Body of pancreas (tissue), 4 donors: ENCODE measurements at regions not wholly inside any gene's neighbourhood (a gene's known extent, or its start where the extent isn't known, plus 50 kb on each side); places are given as distances from the start of the nearest gene placed in this dataset.

Source experiments
- ATAC-seq: fragments of 150-250 bp; one replicate; pipeline ENCODE4 v1.9.1; 2016
- DNase-seq, 4 donors: peaks; one replicate each; pipeline ENCODE4 v3.0.0-alpha.2; 2019
- H3K27ac ChIP-seq, 4 donors: fragments of 200-600 bp; sonication (generic); 1 replicate in 3 of 4; 2 replicates in 1 of 4; pipeline versions ENCODE4 v1.5.1 to v1.6.1; 2016 to 2019; ENCODE audit warnings: mild to moderate bottlenecking in 1 of 4, mixed read lengths in 1 of 4, moderate library complexity in 1 of 4
- H3K27me3 ChIP-seq, 2 donors: fragments of 200-600 bp; sonication (generic); one replicate each; pipeline ENCODE4 v1.6.0; 2016; ENCODE audit warnings: mild to moderate bottlenecking in 1 of 2
- H3K36me3 ChIP-seq, 2 donors: fragments of 200-600 bp; sonication (generic); replicated peaks in 1 of 2; 2 replicates each; pipeline ENCODE4 v1.5.1; 2016; ENCODE audit warnings: low read depth in 2 of 2; ENCODE audit not compliant: insufficient read depth in 1 of 2
- H3K4me1 ChIP-seq: fragments of 200-600 bp; sonication (generic); one replicate; pipeline ENCODE4 v1.6.0; 2016
- H3K4me3 ChIP-seq, 2 donors: fragments of 200-600 bp; sonication (generic); 1 replicate in 1 of 2; 2 replicates in 1 of 2; pipeline ENCODE4 v1.5.1; 2016 to 2019
- H3K9me3 ChIP-seq, 3 donors: fragments of 200-600 bp; sonication (generic); 1 replicate in 2 of 3; 2 replicates in 1 of 3; pipeline ENCODE4 v1.5.1; 2016
- CTCF ChIP-seq, 7 experiments: fragments of 450-650 bp in 4 of 7; fragments of 200-600 bp in 3 of 7; sonication (generic) in 3 of 7; IDR thresholded peaks; one replicate each; pipeline ENCODE4 v1.5.1; 2016 to 2019; ENCODE audit warnings: antibody characterized with exemption in 7 of 7
- POLR2A ChIP-seq, 3 donors: fragments of 450-650 bp; IDR thresholded peaks; one replicate each; pipeline ENCODE4 v1.6.1; 2016; ENCODE audit warnings: antibody characterized with exemption in 3 of 3, mild to moderate bottlenecking in 2 of 3
- WGBS, 2 donors: methylation state at CpG; one replicate each; pipeline ENCODE4 v1.1.5; 2017; 5-methylcytosine and 5-hydroxymethylcytosine counted together
- intact Hi-C: fragments of 100-400 bp; cut with DNase I; formaldehyde crosslinking; loops from one replicate; pipeline ENCODE4 v1.15.1; 2023

DNA sequence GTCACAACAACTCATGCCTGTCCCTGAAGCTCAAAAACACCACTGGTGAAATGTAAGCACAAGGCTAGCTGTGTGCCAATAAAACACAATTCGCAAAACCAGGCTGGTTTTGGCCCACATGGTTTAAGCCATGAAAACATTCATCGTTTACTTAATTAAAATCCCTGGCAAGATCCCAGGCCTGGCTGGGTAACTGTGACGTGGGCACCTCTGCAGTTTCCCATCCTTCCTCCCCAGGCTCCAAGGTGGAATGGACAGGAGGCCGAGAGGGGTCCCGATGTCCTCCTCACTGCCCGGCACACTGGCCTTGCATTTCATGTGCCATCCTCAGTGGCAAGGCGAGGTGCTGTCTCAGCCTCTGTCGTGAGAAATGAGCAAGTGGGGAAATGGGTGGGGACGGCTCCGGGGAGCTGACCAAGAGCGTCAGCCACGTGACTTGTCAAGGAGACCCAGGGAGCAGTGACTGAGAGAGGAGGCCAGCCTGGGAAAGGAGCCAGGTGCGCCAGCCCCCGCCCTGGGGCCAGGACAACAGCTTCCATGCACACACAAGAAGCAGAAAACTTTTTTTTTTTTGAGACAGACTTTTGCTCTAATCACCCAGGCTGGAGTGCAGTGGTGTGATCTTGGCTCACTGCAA lies 153.1 kb upstream of the RAB4A start:
- ATAC-seq (peak; percentile 94), DNase-seq (peak; percentile 93 to 98 (median 98))
- WGBS, 2 donors = 0 to 9% methylated on average over 10 to 14 of the region's 14 CpGs
- intact Hi-C loops = no loop called here
- Histone ChIP-seq H3K27me3 (no peaks in the 10 kb centered on the region), H3K4me1 (peaks cover 57% of the 10 kb centered on the region), H3K9me3 (no peaks in the 10 kb centered on the region), H3K4me3 (no peak overlapping the region), H3K27ac (peak overlapping the region; percentile 86 to 97 (median 90)), H3K36me3 (no peaks in the 10 kb centered on the region)
- TF ChIP-seq CTCF (IDR thresholded peaks at IDR 0.05) (no peak), POLR2A (IDR thresholded peaks at IDR 0.05) (peak in 2 of 3 donors; percentile 32 to 55)

GRCh38 chr1:229118477-229119061 lies 152.3 kb upstream of the RAB4A start:
- Histone ChIP-seq H3K9me3 (no peaks in the 10 kb centered on the region), H3K36me3 (no peaks in the 10 kb centered on the region), H3K4me1 (peaks cover 53% of the 10 kb centered on the region), H3K4me3 (no peak overlapping the region), H3K27ac (peak overlapping the region; percentile 86 to 97 (median 90)), H3K27me3 (no peaks in the 10 kb centered on the region)
- DNase-seq (no peak), ATAC-seq (no peak)
- TF ChIP-seq CTCF (IDR thresholded peaks at IDR 0.05) (no peak), POLR2A (IDR thresholded peaks at IDR 0.05) (no peak)
- 82 to 83% methylated on average over 3 of the region's 3 CpGs for WGBS, 2 donors
- intact Hi-C loops = no loop called here

DNA sequence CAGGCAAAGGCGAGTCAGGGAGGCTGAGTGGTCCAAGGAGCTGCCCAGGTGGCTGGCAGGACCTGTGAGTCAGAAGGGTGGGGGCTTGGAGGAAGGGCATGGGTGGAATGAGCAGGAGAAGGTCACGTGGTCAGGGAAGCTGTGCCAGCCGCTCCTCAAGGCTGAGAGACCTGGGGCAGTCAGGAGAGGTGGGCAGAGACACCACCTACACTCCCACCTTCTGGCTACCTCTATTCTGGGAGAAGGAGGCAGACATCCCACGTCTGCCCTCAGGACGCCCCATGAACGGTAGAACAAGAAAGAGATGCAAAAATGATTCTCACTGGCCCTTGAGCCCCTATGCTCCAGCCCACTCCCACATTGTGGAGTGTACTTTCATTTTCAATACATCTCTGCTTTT lies 151.8 kb upstream of the RAB4A start:
- no peak overlapping the region for H3K4me3 ChIP-seq
- peaks cover 56% of the 10 kb centered on the region for H3K4me1 ChIP-seq
- 88 to 92% methylated on average over 6 of the region's 6 CpGs for WGBS, 2 donors
- H3K9me3 ChIP-seq = no peaks in the 10 kb centered on the region
- DNase-seq (peak in 2 of 4 donors; percentile 33 to 78), ATAC-seq (no peak)
- H3K36me3 ChIP-seq = no peaks in the 10 kb centered on the region
- peak overlapping the region; percentile 86 to 97 (median 90) for H3K27ac ChIP-seq
- H3K27me3 ChIP-seq = no peaks in the 10 kb centered on the region
- no peak for TF ChIP-seq POLR2A (IDR thresholded peaks at IDR 0.05)
- no peak for TF ChIP-seq CTCF (IDR thresholded peaks at IDR 0.05)
- intact Hi-C loops = no loop called here

DNA sequence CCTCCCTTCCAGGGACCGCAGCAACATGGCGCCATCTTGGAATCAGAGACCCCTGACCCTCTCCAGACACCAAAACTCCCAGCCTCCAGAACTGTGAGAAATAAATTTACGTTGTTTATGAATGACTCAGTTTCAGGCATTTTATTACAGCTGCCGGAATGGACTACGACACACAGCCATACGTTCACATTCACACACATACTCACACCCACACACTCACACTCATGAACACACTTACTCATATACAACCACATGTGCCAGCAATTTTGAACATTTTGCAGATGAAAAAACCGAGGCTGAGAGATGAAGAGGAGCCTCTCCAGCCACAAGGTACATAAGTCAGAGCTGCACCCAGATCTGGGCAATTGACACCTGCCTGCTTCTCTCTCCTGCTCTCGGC lies 151.0 kb upstream of the RAB4A start:
- no peak for TF ChIP-seq CTCF (IDR thresholded peaks at IDR 0.05)
- TF ChIP-seq POLR2A (IDR thresholded peaks at IDR 0.05) = no peak
- Histone ChIP-seq H3K27me3 (no peaks in the 10 kb centered on the region), H3K9me3 (no peaks in the 10 kb centered on the region), H3K36me3 (no peaks in the 10 kb centered on the region), H3K4me3 (no peak overlapping the region), H3K4me1 (peaks cover 56% of the 10 kb centered on the region), H3K27ac (peak overlapping the region in 1 of 4 donors; percentile 97)
- intact Hi-C loops = no loop called here
- ATAC-seq = no peak
- 78 to 89% methylated on average over 8 of the region's 8 CpGs for WGBS, 2 donors
- DNase-seq = no peak
